HCT116 (cell line): ENCODE measurements at regions not wholly inside any gene's neighbourhood (a gene's known extent, or its start where the extent isn't known, plus 50 kb on each side); places are given as distances from the start of the nearest gene placed in this dataset.

Experiments used
- ATAC-seq: fragments of 200-7000 bp; cut with Tn5 transposase; 2 replicates; pipeline ENCODE4 v1.9.1; 2020; ENCODE audit warnings: mild to moderate bottlenecking, moderate library complexity
- BruUV-seq: library from RNA; stranded (reverse); fragments of 400-500 nt; replicated peaks from 2 replicates; lab custom pipeline; 2021; lab: Mats Ljungman, UMichigan
- CTCF ChIA-PET: fragments of 300-600 bp; sonication (Branson Sonifier 250); formaldehyde crosslinking; loops from one replicate; lab custom pipeline; 2021; ENCODE audit warnings: antibody characterized with exemption; lab: Charles Lee
- POLR2A ChIA-PET: fragments of 300-600, 350-600 bp; sonication (Branson Sonifier 250); formaldehyde crosslinking; loops from one replicate; lab custom pipeline; 2021; ENCODE audit warnings: antibody characterized with exemption; lab: Charles Lee
- RAD21 ChIA-PET, 2 experiments: fragments of 300-600 bp; sonication (Branson Sonifier 250); formaldehyde crosslinking; loops; one replicate each; lab custom pipeline; 2023; ENCODE audit warnings: low total read pairs in 2 of 2; ENCODE audit not compliant: uncharacterized antibody in 2 of 2, unreplicated experiment in 2 of 2, low non-redundant PET in 1 of 2; lab: Charles Lee
- DNase-seq: peaks from one replicate; pipeline ENCODE4 v3.0.0-alpha.2; 2010; ENCODE audit warnings: low read depth, low spot score
- H2AFZ ChIP-seq: fragments of 200-600 bp; shearing (Covaris generic), sonication (generic); 2 replicates; pipeline ENCODE4 v1.6.1; 2017; ENCODE audit warnings: low read depth, mixed run types, mixed read lengths, antibody characterized with exemption, low read length; ENCODE audit not compliant: poor library complexity, severe bottlenecking
- H3K27ac ChIP-seq: 2 replicates; pipeline ENCODE4 v1.5.1; 2012; ENCODE audit warnings: low read depth, low read length
- H3K27me3 ChIP-seq: fragments of 200-600 bp; sonication (generic); 2 replicates; pipeline ENCODE4 v1.6.1; 2016; ENCODE audit warnings: mixed run types, low read length, mixed read lengths; ENCODE audit not compliant: insufficient read depth
- H3K36me3 ChIP-seq, 2 experiments: fragments of 200-500 bp in 1 of 2; fragments of 200-600 bp in 1 of 2; sonication (Bioruptor generic) in 1 of 2; sonication (generic) in 1 of 2; 2 replicates each; pipeline versions ENCODE4 v1.5.1 to v1.6.1; 2014 to 2016; ENCODE audit warnings: low read length in 2 of 2, inconsistent platforms in 1 of 2, mixed read lengths in 1 of 2, mixed run types in 1 of 2; ENCODE audit not compliant: insufficient read depth in 2 of 2, control insufficient read depth in 1 of 2
- H3K4me1 ChIP-seq, 2 experiments: fragments of 200-600 bp in 1 of 2; sonication (generic) in 1 of 2; 2 replicates each; pipeline versions ENCODE4 v1.5.1 to v1.6.1; 2012 to 2017; ENCODE audit warnings: low read length in 2 of 2, inconsistent platforms in 1 of 2, mild to moderate bottlenecking in 1 of 2, mixed read lengths in 1 of 2, mixed run types in 1 of 2, moderate library complexity in 1 of 2; ENCODE audit not compliant: insufficient read depth in 2 of 2, control insufficient read depth in 1 of 2
- H3K4me2 ChIP-seq: fragments of 200-600 bp; sonication (generic); 2 replicates; pipeline ENCODE4 v1.6.1; 2017; ENCODE audit warnings: mixed run types, low read length, mixed read lengths
- H3K4me3 ChIP-seq, 2 experiments: fragments of 200-600 bp in 1 of 2; sonication (generic) in 1 of 2; replicated peaks in 1 of 2; 2 replicates each; pipeline ENCODE4 v1.5.1; 2011 to 2016; ENCODE audit warnings: low read length in 2 of 2, control low read depth in 1 of 2, low read depth in 1 of 2, mild to moderate bottlenecking in 1 of 2, mixed read lengths in 1 of 2, mixed run types in 1 of 2
- H3K79me2 ChIP-seq: fragments of 200-600 bp; sonication (generic); 2 replicates; pipeline ENCODE4 v1.6.1; 2017; ENCODE audit warnings: mild to moderate bottlenecking, mixed run types, low read length, moderate library complexity, mixed read lengths; ENCODE audit not compliant: insufficient read depth
- H3K9ac ChIP-seq: fragments of 200-600 bp; sonication (generic); 2 replicates; pipeline ENCODE4 v1.6.1; 2016; ENCODE audit warnings: low read length, mixed read lengths
- H3K9me2 ChIP-seq: fragments of 200-600 bp; sonication (generic), shearing (Covaris generic); 2 replicates; pipeline ENCODE4 v1.6.1; 2017; ENCODE audit warnings: mixed run types, mild to moderate bottlenecking, moderate library complexity; ENCODE audit not compliant: insufficient read depth
- H3K9me3 ChIP-seq, 2 experiments: fragments of 200-500 bp in 1 of 2; fragments of 200-600 bp in 1 of 2; sonication (Bioruptor generic) in 1 of 2; sonication (generic) in 1 of 2; 2 replicates each; pipeline ENCODE4 v1.6.1; 2014 to 2017; ENCODE audit warnings: low read length in 2 of 2, mixed read lengths in 2 of 2, inconsistent platforms in 1 of 2, low read depth in 1 of 2, mild to moderate bottlenecking in 1 of 2, mixed run types in 1 of 2, moderate library complexity in 1 of 2; ENCODE audit not compliant: control insufficient read depth in 1 of 2, insufficient read depth in 1 of 2
- H4K20me1 ChIP-seq: fragments of 200-600 bp; sonication (generic), shearing (Covaris generic); 2 replicates; pipeline ENCODE4 v1.6.1; 2017; ENCODE audit warnings: mixed run types, mild to moderate bottlenecking, moderate library complexity; ENCODE audit not compliant: insufficient read depth
- CEBPB ChIP-seq: IDR thresholded peaks from 2 replicates; pipeline ENCODE4 v1.6.1; 2012; ENCODE audit warnings: low read depth
- EGR1 ChIP-seq: IDR thresholded peaks from 2 replicates; pipeline ENCODE4 v1.6.1; 2012; ENCODE audit warnings: low read depth
- EZH2 ChIP-seq: fragments of 200-600 bp; sonication (generic); IDR thresholded peaks from 2 replicates; pipeline ENCODE4 v1.6.1; 2017; ENCODE audit warnings: antibody characterized with exemption, mixed run types
- EZH2phosphoT487 ChIP-seq: fragments of 200-600 bp; IDR thresholded peaks from 2 replicates; pipeline ENCODE4 v1.6.1; 2018; ENCODE audit warnings: antibody characterized with exemption, borderline replicate concordance
- POLR2A ChIP-seq: IDR thresholded peaks from 2 replicates; pipeline ENCODE4 v1.7.0; 2011; ENCODE audit warnings: borderline replicate concordance; ENCODE audit not compliant: insufficient read depth, insufficient read length; ENCODE audit errors: extremely low read depth
- POLR2AphosphoS5 ChIP-seq: IDR thresholded peaks from 2 replicates; pipeline ENCODE4 v1.6.1; 2011; ENCODE audit warnings: mild to moderate bottlenecking, low read depth, low read length, moderate library complexity
- SIN3A ChIP-seq: IDR thresholded peaks from 2 replicates; pipeline ENCODE4 v1.6.1; 2012; ENCODE audit warnings: low read depth
- TCF7L2 ChIP-seq: IDR thresholded peaks from 2 replicates; pipeline ENCODE4 v1.7.0; 2011; ENCODE audit warnings: borderline replicate concordance, inconsistent platforms; ENCODE audit not compliant: insufficient read depth, insufficient read length; ENCODE audit errors: extremely low read depth
- YY1 ChIP-seq: IDR thresholded peaks from 2 replicates; pipeline ENCODE4 v1.6.1; 2011; ENCODE audit warnings: low read length, low read depth, moderate library complexity, mild to moderate bottlenecking; ENCODE audit not compliant: insufficient replicate concordance; ENCODE audit errors: extremely low read depth
- ZFX ChIP-seq: fragments of 450-650 bp; IDR thresholded peaks from 2 replicates; pipeline ENCODE4 v1.6.1; 2017
- ZNF274 ChIP-seq: fragments of 200-500 bp; sonication (Bioruptor generic); IDR thresholded peaks from 2 replicates; pipeline ENCODE4 v1.6.1; 2014; ENCODE audit warnings: mild to moderate bottlenecking, low read depth, low read length, inconsistent platforms
- intact Hi-C: fragments of 100-400 bp; cut with micrococcal nuclease; formaldehyde crosslinking; loops from 2 replicates; pipeline ENCODE4 v1.10.0; 2022
- TF ChIP-seq, protein P1 (sequence below): IDR thresholded peaks from 2 replicates; pipeline ENCODE4 v1.6.1; 2012; ENCODE audit warnings: low read depth
- TF ChIP-seq, protein P2 (sequence below): IDR thresholded peaks from 2 replicates; pipeline ENCODE4 v1.6.1; 2012
- TF ChIP-seq, protein P3 (sequence below): IDR thresholded peaks from 2 replicates; pipeline ENCODE4 v1.6.1; 2012
- TF ChIP-seq, protein P4 (sequence below): IDR thresholded peaks from 2 replicates; pipeline ENCODE4 v1.6.1; 2011; ENCODE audit warnings: mild to moderate bottlenecking, low read length, moderate library complexity; ENCODE audit not compliant: insufficient replicate concordance; ENCODE audit errors: extremely low read depth

DNA sequence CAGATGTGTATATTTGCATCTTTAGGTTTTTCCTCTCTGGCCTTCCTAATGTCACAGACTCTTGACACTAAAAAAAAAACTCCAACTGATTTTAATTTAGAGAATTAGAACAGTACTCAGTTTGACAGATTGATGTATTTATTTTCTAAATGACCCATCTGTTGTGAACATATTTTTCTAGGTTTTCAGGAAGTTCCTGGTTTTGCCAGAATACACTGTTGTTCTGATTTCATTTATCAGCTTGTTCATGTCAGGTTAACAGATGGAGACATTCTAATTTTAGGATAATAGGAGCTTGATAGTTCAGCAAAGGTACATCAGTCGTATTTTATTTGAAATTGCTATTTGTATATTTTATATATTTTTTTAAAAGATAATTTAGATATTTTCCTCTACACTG lies 133.4 kb downstream of the TANC2 start:
- intact Hi-C loops: no loop called here
- no TSS peak for BruUV-seq

DNA sequence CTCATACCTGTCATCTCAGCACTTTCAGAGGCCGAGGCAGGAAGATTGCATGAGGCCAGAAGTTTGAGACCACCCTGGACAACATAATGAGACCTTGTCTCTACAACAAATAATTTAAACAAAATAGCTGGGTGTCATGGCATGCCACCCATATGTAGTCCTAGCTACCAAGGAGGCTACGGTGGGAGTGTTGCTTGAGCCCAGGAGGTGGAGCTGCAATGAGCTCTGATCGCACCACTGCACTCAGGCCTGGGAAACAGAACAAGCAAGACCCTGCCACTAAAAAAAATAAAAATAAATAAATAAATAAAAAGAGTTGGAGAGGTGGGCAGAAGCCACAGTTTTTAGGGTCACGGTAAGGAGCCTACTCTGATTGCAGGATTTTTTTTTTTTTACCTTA lies 136.0 kb downstream of the TANC2 start:
- DNase-seq: no peak
- ChIA-PET RAD21 (no interaction called here), CTCF (interaction anchor here (1.0 kb wide), 1 partner anchor 14 kb away, joined by 3 read pairs; no protein-coding TSS in a partner anchor), POLR2A (interaction anchor here (1.0 kb wide), 1 partner anchor 9 kb away, joined by 3 read pairs; no protein-coding TSS in a partner anchor)
- intact Hi-C loops: no loop called here
- Histone ChIP-seq H2AFZ (no peak overlapping the region), H3K79me2 (no peaks in the 10 kb centered on the region), H3K4me2 (no peak overlapping the region), H3K4me1 (no peaks in the 10 kb centered on the region), H3K27me3 (no peaks in the 10 kb centered on the region), H3K27ac (no peak overlapping the region), H4K20me1 (no peaks in the 10 kb centered on the region), H3K4me3 (no peak overlapping the region), H3K9me3 (no peaks in the 10 kb centered on the region), H3K9me2 (no peaks in the 10 kb centered on the region), H3K36me3 (no peaks in the 10 kb centered on the region), H3K9ac (no peak overlapping the region)
- no peak for ATAC-seq
- no TSS peak for BruUV-seq
- TF ChIP-seq EZH2: no peak
- TF ChIP-seq SIN3A: no peak
- TF ChIP-seq EZH2phosphoT487: no peak
- no peak for TF ChIP-seq EGR1
- TF ChIP-seq, protein P1, sequence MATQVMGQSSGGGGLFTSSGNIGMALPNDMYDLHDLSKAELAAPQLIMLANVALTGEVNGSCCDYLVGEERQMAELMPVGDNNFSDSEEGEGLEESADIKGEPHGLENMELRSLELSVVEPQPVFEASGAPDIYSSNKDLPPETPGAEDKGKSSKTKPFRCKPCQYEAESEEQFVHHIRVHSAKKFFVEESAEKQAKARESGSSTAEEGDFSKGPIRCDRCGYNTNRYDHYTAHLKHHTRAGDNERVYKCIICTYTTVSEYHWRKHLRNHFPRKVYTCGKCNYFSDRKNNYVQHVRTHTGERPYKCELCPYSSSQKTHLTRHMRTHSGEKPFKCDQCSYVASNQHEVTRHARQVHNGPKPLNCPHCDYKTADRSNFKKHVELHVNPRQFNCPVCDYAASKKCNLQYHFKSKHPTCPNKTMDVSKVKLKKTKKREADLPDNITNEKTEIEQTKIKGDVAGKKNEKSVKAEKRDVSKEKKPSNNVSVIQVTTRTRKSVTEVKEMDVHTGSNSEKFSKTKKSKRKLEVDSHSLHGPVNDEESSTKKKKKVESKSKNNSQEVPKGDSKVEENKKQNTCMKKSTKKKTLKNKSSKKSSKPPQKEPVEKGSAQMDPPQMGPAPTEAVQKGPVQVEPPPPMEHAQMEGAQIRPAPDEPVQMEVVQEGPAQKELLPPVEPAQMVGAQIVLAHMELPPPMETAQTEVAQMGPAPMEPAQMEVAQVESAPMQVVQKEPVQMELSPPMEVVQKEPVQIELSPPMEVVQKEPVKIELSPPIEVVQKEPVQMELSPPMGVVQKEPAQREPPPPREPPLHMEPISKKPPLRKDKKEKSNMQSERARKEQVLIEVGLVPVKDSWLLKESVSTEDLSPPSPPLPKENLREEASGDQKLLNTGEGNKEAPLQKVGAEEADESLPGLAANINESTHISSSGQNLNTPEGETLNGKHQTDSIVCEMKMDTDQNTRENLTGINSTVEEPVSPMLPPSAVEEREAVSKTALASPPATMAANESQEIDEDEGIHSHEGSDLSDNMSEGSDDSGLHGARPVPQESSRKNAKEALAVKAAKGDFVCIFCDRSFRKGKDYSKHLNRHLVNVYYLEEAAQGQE: no peak
- TF ChIP-seq, protein P2, sequence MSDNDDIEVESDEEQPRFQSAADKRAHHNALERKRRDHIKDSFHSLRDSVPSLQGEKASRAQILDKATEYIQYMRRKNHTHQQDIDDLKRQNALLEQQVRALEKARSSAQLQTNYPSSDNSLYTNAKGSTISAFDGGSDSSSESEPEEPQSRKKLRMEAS: no peak
- TF ChIP-seq YY1: no peak
- TF ChIP-seq CEBPB: no peak
- no peak for TF ChIP-seq TCF7L2

More for the DNA sequence above, 133.4 kb downstream of the TANC2 start:
- ATAC-seq: no peak
- Histone ChIP-seq H4K20me1 (no peaks in the 10 kb centered on the region), H3K4me3 (no peak overlapping the region), H2AFZ (no peak overlapping the region), H3K4me2 (no peak overlapping the region), H3K79me2 (no peaks in the 10 kb centered on the region), H3K27ac (no peak overlapping the region), H3K36me3 (no peaks in the 10 kb centered on the region), H3K9me3 (no peaks in the 10 kb centered on the region), H3K27me3 (no peaks in the 10 kb centered on the region), H3K9me2 (no peaks in the 10 kb centered on the region), H3K9ac (no peak overlapping the region), H3K4me1 (no peaks in the 10 kb centered on the region)
- RAD21 ChIA-PET: no interaction called here
- POLR2A ChIA-PET: interaction anchor here (0.7 kb wide), 1 partner anchor 17 kb away, joined by 3 read pairs; no protein-coding TSS in a partner anchor
- CTCF ChIA-PET: no interaction called here
- TF ChIP-seq CEBPB (no peak), EZH2phosphoT487 (no peak), ZFX (no peak), POLR2AphosphoS5 (no peak), ZNF274 (no peak), POLR2A (no peak), SIN3A (no peak)
- TF ChIP-seq, protein P3, sequence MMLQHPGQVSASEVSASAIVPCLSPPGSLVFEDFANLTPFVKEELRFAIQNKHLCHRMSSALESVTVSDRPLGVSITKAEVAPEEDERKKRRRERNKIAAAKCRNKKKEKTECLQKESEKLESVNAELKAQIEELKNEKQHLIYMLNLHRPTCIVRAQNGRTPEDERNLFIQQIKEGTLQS: no peak
- TF ChIP-seq, protein P4, sequence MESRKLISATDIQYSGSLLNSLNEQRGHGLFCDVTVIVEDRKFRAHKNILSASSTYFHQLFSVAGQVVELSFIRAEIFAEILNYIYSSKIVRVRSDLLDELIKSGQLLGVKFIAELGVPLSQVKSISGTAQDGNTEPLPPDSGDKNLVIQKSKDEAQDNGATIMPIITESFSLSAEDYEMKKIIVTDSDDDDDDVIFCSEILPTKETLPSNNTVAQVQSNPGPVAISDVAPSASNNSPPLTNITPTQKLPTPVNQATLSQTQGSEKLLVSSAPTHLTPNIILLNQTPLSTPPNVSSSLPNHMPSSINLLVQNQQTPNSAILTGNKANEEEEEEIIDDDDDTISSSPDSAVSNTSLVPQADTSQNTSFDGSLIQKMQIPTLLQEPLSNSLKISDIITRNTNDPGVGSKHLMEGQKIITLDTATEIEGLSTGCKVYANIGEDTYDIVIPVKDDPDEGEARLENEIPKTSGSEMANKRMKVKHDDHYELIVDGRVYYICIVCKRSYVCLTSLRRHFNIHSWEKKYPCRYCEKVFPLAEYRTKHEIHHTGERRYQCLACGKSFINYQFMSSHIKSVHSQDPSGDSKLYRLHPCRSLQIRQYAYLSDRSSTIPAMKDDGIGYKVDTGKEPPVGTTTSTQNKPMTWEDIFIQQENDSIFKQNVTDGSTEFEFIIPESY: no peak
- DNase-seq: no peak
